Fibroblast of mammary gland (primary cell): ENCODE measurements at regions not wholly inside any gene's neighbourhood (a gene's known extent, or its start where the extent isn't known, plus 50 kb on each side); places are given as distances from the start of the nearest gene placed in this dataset.

Experiments
- DNase-seq: peaks from one replicate; pipeline ENCODE4 v3.0.0-alpha.2; 2010; ENCODE audit warnings: low read depth
- H3K4me3 ChIP-seq: 2 replicates; pipeline ENCODE4 v1.5.1; 2011; ENCODE audit warnings: low read depth, mild to moderate bottlenecking, low read length, moderate library complexity; ENCODE audit not compliant: control insufficient read depth
- TF ChIP-seq, protein P1 (sequence below): conservative IDR thresholded peaks from 2 replicates; pipeline ENCODE4 v1.5.1; 2011; ENCODE audit warnings: low read depth, low read length, inconsistent platforms; ENCODE audit not compliant: control insufficient read depth, insufficient read depth

DNA sequence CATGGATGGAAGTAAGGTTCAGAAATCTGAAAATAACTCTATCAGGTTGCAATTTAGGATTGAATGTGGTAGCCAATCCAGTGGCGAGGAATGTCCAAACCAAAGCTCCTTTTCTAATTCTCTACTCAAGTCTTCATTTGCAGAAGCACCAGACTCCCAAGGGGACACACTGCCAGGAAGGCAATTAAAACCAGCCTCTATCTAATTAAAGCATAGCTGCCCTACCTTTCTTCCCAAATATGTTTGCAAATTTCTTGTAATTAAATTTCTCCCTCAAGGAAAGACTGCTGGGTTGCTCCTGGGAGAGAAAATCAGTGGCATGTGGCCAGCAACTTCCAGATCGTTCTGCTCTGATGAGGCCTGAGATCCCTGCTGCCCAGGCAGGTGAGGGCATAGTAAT is 153.4 kb upstream of the MCTP2 start:
- DNase-seq = no peak
- TF ChIP-seq, protein P1, sequence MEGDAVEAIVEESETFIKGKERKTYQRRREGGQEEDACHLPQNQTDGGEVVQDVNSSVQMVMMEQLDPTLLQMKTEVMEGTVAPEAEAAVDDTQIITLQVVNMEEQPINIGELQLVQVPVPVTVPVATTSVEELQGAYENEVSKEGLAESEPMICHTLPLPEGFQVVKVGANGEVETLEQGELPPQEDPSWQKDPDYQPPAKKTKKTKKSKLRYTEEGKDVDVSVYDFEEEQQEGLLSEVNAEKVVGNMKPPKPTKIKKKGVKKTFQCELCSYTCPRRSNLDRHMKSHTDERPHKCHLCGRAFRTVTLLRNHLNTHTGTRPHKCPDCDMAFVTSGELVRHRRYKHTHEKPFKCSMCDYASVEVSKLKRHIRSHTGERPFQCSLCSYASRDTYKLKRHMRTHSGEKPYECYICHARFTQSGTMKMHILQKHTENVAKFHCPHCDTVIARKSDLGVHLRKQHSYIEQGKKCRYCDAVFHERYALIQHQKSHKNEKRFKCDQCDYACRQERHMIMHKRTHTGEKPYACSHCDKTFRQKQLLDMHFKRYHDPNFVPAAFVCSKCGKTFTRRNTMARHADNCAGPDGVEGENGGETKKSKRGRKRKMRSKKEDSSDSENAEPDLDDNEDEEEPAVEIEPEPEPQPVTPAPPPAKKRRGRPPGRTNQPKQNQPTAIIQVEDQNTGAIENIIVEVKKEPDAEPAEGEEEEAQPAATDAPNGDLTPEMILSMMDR = no peak
- H3K4me3 ChIP-seq = no peak overlapping the region

- H3K4me3 ChIP-seq = no peak overlapping the region
- TF ChIP-seq, protein P1 = no peak
- DNase-seq = peak; percentile 87
Measured at GRCh38 chr15:94075349-94075748, 156.0 kb upstream of the MCTP2 start.

- no peak for DNase-seq
Measured at GRCh38 chr15:94070356-94071295, 160.7 kb upstream of the MCTP2 start.

DNA sequence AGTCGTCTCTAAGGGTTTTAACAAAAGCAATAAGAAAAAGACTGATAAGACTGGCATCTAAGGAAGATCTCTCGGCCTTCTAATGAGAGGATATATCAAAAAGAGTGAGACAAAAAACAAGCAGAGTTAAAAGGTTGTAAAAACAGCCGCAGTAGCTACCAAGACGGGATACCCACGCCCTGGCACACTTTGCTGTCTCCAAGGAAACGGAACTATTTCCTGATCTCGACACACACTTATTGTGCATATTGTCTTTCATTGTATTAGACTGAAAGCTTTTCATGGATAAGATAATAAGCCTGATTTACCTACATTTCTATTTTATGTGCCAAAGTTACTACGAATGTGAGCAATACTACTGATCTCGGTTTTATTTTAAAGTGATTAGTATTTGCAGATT is 161.5 kb upstream of the MCTP2 start:
- no peak for DNase-seq
- H3K4me3 ChIP-seq = no peak overlapping the region
- TF ChIP-seq, protein P1 = no peak

More at GRCh38 chr15:94070356-94071295, 160.7 kb upstream of the MCTP2 start:
- TF ChIP-seq, protein P1 = no peak
- H3K4me3 ChIP-seq = no peak overlapping the region

GRCh38 chr15:94066811-94067210 is 164.6 kb upstream of the MCTP2 start:
- TF ChIP-seq, protein P1 = no peak

DNA sequence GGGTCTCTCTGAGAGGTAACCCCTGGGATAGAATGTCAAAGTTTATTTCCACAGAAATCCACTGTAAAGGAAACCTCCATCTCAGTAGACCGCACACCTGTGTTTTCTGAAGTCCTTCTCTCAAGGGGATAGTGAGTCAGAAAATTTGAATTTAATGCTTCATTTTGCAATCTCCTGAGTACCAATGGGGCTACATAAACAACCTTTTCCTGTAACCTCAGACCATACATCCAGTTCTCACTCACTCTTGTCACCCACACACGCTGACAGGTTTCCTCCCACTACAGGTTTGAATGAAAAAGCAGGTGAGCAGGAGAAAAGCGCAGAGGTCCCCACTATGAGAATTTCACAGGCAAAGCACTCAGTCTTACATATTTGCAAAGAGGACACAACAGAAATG is 165.3 kb upstream of the MCTP2 start:
- no peak overlapping the region for H3K4me3 ChIP-seq
- no peak for DNase-seq
- TF ChIP-seq, protein P1 = no peak

More at GRCh38 chr15:94066811-94067210, 164.6 kb upstream of the MCTP2 start:
- DNase-seq = no peak
- no peak overlapping the region for H3K4me3 ChIP-seq
